ENCODE measurements at regions not wholly inside any gene's neighbourhood (a gene's known extent, or its start where the extent isn't known, plus 50 kb on each side); places are given as distances from the start of the nearest gene placed in this dataset.

DNA sequence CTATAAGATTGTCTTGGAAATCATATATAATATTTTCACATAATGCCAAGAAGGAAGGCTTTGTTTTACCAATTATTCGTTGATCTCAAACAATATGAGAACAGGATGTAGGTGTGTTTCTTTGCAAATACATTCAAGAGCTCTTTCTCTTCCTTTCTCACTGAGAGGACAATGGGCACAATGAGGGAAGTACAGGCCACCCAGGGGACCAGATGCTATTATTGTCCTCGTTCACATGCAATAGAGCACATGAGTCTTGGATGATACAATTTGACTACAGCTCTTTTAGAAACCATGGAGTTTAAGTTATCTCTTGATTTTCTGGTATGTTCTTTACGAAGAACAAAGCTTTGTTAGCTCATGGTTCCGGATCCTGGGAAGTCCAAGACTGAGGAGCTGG is 323.7 kb upstream of the KLF6 start:
- no peak for DNase-seq (ENCODE audit: low spot score)

DNA sequence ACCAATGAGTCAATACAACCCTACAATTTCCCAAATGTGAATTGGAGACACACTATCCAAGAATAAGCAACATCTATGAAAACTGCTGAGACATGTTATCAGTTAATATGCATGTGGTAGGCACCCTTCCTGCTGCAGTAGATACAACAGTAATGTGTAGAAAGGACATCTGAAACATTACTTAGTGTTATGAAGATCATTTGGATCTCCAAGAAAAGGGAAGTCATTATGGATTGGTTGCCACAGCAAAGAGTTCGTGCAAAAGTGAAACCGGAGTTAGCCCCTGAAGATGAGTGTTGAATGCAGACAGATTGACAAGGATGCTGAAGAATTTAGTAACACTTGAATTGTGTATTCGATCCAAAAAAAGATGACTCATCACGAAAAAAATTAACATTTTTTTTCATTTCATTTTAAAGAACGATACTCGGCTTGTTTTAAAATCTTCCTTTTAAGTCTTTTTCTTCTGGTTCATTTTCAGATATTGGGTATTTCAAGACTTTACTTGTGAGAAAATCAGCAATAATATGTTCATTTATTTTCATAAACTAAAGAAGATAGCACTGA is 322.4 kb upstream of the KLF6 start:
- no peak for DNase-seq (ENCODE audit: low spot score)

DNA sequence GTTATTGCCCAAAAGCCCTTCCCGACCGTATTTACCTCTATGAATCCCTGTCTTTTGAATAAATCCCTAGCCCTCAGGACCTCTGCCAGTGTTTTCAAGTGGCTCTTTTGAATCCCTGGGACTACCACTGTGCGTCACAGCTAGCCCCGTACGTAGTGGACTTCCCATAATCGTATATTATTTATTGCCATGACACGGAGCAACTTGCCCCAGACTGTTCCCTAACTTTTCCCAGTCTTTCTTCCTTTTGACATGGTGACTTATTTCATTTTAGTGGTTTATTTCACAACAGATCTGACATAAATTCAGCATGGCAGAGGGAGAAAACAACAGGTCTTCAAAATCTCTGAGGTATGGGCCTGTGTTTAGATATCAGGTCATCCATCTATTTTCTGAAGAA is 318.6 kb upstream of the KLF6 start:
- DNase-seq (ENCODE audit: low spot score): no peak

DNA sequence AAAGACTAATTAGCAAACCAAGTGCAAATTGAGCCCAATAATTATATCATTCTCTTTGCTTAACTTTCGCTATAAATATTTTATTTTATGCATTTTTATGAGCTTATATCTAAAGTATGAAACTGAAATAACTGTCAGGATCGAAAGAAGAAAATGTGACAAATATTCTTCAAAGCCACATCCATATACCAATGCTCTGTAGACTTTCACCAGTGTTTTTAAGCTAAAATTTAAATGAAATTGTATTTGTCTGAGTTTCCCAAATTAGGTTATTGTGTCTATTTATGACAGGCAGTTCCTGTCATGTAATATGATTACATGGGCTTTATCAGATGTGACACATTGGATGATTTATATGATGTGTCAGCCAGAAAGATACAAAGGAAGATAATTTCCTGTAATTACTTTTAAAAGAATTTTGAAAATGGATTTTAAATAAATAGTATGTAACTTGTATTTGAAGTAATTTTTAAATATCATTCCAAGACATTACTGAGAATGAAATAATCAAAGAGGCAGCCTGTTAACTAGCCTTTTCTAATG is 317.9 kb upstream of the KLF6 start:
- no peak for DNase-seq (ENCODE audit: low spot score)

DNA sequence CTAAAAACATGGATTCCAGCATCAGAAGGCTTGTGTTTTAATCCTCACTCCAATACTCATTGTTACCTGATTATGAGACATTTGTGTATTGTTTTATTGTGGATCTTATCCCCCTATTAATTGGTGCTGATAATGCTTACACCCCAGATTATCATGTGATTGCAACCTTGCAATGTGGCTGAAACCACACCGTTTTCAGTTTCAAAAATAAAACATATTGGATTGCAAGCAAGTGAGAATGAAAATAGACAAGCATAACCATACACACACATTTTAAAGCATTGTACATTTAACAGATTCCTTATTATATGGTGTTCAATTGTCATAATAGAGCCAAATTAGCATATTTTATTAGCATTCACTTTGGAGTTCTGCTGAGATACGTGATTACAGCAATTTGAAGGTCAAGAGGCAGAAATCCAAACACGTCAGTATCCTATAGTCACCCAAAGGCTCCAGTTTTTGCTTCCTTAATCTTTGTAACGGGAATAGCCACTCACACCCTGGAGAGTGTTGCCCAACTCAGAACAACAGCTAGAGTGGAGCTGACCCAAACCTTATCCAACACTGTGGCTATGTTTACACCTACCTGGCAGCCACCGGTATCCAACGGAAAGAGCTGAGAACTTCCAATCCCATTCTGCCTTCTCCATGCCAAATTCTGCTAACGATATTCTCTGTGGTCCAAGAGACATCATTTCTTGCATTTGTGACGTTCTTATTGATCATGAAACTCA is 317.1 kb upstream of the KLF6 start:
- no peak for DNase-seq (ENCODE audit: low spot score)

GRCh38 chr10:4100380-4100779 is 315.4 kb upstream of the KLF6 start:
- no peak for DNase-seq (ENCODE audit: low spot score)

DNA sequence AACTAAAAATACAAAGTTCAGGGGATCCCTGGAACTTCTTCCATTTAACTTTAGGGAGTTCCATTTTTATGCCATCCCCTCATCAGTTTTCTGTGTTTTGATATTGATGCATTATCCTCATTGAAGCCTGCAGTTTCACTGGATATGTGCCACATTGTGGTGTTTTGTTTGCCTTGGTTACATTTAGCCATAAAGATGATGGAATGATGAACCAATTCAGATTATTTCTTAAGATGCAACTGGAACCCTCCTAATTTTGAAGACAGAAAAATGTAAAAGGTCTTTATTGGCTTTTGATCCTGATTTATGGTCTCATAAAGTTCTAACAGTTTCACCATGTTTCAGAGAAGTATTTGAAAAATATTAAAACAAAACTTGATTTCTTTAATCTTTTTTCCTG is 314.2 kb upstream of the KLF6 start:
- DNase-seq (ENCODE audit: low spot score): no peak

DNA sequence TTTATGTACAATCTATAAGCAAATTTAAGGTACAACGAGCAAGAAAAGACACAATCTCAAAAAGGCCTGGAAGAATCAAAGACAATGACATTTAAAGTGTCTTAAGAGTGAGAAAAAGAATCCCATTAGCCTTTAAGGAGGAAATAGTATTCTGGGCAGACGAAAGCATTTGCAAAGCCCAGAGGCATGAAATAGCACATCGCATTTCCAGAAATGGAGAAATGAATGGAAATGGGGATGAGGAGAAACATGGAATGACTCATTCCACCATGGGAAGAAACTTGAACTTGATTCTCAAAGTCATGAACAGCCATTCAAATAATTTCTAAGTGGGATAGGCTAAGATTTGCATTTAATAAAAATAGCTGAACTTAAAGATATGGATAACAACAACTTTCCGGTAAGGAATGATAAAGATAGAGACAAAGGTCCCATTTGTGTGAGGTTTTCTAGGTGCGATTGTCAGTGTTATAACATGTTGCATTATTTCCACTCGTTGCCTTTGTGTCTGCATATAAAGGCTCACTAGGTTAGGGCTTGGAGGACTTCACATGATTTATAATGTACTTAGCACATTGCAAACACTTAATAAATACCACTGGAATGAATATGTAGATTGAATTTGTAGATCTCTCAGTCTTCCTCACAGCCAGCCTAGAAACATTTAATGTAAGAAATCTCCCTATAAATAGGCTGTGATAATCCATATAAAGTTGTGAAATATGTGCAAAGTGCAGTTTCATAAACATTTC is 310.3 kb upstream of the KLF6 start:
- no peak for DNase-seq (ENCODE audit: low spot score)

GRCh38 chr10:4094751-4095150 is 309.7 kb upstream of the KLF6 start:
- no peak for DNase-seq (ENCODE audit: low spot score)

- DNase-seq (ENCODE audit: low spot score): no peak
These were observed 308.4 kb upstream of the KLF6 start for GRCh38 chr10:4093438-4093837.

DNA sequence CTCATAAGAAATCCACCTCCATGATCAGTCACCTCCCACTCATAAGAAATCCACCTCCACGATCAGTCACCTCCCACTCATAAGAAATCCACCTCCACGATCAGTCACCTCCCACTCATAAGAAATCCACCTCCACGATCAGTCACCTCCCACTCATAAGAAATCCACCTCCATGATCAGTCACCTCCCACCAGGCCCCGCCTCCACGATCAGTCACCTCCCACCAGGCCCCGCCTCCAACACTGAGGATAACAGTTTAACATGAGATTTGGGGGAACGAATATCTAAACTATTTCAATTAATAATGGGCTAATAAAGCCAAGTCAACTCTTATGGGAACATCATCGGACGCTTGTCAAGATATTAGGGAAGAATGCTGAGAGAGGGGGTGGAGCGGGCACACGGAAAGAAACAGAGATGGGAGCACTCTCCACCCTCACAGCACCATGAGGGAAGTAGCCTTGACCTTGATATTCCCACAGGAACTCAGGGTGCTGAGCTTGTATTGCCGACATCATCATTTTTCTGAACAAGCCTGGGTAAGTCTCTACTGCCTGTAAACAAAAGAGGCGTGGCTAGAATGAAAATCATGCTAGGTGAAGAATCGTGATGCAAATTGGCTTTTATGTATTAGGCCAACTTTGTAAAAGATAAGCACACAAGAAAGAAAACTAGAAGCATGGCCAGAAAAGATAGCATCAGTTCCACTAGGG is 303.5 kb upstream of the KLF6 start:
- DNase-seq (ENCODE audit: low spot score): no peak

GRCh38 chr10:4086131-4086898 is 301.3 kb upstream of the KLF6 start:
- no peak for DNase-seq (ENCODE audit: low spot score)

DNA sequence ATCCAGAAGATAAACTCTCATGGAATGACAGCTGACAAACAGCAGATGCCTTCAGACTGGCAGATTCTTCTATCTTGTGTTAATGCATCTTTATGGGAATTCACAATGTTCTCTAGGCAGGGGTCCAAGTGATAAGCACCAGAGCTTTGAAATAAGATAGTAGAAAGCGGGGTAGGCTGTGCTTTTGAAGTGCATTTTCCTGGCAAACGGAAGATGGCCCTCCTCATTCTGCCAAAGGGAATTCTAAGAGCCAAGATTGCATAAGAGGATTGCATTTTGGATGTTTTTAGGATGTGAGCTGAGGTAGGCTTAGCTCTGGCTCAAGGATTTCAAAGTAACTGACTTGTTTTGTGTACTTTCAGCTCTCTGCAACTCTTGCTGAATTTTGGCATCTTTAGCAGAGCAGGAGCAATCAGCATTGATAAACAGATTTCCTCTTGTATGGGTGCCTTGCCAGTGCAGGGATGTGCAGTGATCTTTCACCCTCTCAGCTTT is 298.5 kb upstream of the KLF6 start:
- no peak for DNase-seq (ENCODE audit: low spot score)

GRCh38 chr10:4082861-4083260 is 297.9 kb upstream of the KLF6 start:
- no peak for DNase-seq (ENCODE audit: low spot score)

DNA sequence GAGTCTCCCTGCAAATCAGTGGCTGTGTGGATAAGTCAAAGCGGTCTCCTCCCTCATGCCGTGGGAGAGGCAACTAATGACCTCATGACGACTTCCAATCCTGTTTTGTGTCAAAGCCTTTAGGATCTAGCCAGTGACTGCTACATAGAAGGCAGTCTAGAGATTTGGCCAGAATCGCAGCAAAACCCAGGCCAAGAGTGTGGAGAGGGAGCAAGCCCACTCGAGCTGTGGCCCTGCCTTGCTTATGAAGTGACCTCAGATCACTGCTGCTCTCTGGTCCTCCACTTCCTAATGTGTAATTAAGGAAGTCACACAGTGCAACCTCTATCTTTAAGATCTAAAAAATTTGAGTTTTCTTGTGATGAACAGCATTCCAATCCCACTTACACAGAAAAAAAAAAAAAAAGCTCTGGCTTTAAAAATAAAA is 296.7 kb upstream of the KLF6 start:
- DNase-seq (ENCODE audit: low spot score): no peak

DNA sequence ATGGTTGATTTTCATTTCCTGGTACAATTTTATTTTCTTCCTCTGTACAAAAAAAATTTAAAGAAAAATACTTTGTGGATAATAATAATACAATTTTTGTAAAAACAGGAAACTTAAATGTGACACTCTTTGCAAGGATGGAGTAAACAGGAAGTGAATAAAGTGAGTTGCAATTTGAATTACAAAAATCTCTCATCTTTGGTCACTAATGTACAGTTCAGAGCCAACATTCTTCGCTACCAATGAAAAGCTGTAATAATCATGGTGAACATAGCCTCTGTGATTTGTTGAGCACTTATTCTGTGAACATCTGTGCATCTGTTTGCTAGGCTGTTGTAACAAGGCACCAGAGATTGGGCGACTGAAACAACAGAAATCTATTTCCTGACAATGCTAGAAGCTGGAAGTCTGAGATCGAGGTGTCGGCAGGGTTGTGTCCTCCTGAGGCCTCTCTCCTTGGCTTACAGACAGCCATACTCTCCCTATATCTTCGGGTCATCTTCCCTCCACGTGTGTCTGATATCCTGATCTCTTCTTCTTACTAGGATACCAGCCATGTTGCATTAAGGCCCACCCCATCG is 295.3 kb upstream of the KLF6 start:
- DNase-seq (ENCODE audit: low spot score): no peak

DNA sequence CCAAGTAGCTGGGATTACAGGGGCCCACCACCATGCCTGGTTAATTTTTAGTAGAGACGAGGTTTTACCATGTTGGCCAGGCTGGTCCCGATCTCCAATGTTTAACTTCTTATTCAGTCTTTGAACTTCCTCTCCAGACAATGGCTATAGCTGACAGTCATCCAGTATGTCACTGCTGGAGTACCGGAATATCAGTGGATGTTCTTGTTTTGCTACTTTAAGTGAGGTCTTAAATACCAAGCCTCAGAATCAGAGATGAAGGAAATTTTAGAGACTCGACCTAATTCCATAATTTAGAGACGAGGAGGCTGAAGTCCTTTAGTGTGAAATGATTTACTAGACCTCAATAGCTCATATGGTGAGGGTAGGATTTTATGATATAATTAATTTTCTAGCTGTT is 294.8 kb upstream of the KLF6 start:
- DNase-seq (ENCODE audit: low spot score): no peak

GRCh38 chr10:4077804-4078203 is 292.8 kb upstream of the KLF6 start:
- no peak for DNase-seq (ENCODE audit: low spot score)

- no peak for DNase-seq (ENCODE audit: low spot score)
These were observed 292.0 kb upstream of the KLF6 start for GRCh38 chr10:4076983-4077382.

DNA sequence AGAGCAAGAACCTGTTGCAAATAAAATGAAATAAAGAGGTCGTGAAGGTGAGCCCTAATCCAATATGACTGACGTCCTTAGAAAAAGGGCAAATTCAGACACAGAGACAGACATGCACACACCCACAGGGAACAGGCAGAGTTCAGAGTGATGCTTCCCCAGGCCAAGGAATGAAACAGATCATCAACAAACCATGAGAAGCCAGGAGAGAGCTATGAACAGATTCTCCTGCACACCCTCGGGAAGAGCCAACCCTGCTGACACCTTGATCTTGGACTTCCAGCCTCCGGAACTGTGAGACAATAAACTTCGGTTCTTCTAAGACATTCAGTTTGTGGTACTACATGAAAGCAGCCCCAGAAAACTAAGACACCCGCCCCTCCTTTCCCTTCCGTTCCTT is 290.4 kb upstream of the KLF6 start:
- no peak for DNase-seq (ENCODE audit: low spot score)
